ENCODE measurements at regions not wholly inside any gene's neighbourhood (a gene's known extent, or its start where the extent isn't known, plus 50 kb on each side); places are given as distances from the start of the nearest gene placed in this dataset.

DNA sequence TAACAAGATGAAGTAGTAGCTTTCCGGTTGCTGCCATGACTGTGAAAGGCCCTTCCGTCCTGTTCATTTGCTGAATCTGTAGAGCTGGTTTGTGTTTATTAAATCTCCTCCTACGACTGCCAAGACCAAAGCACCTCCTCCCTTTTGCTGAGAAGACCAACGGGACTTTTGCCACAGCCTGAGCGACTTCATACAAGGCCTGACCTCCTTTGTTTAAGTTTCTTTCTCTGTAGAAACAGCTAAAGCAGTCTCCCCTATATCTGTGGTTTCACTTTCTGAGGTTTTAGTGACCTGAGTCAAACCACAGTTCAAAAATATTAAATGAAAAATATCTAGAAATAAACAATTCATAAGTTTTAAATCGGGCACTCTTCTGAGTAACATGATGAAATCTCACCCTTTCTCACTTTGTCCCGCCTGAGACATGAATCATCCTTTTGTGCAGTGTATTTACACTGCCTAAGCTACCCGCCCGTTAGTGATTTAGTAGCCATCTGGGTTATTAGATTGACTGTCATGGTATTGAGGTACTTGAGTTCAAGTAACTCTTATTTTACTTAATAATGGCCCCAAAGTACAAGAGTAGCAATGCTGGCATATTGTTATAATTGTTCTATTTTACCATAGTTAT, 119.1 kb upstream of the LRRC4C start:
- H3K4me3 ChIP-seq (replicated peaks; ENCODE audit: insufficient read depth, low read length): no peak overlapping the region
- no peaks in the 10 kb centered on the region for H3K27me3 ChIP-seq (ENCODE audit: insufficient read depth, poor library complexity, severe bottlenecking)
- no peak overlapping the region for H3K27ac ChIP-seq (replicated peaks)
- DNase-seq (ENCODE audit: low read depth in 1 of 2, low spot score in 1 of 2): no peak
- TF ChIP-seq, protein P1, sequence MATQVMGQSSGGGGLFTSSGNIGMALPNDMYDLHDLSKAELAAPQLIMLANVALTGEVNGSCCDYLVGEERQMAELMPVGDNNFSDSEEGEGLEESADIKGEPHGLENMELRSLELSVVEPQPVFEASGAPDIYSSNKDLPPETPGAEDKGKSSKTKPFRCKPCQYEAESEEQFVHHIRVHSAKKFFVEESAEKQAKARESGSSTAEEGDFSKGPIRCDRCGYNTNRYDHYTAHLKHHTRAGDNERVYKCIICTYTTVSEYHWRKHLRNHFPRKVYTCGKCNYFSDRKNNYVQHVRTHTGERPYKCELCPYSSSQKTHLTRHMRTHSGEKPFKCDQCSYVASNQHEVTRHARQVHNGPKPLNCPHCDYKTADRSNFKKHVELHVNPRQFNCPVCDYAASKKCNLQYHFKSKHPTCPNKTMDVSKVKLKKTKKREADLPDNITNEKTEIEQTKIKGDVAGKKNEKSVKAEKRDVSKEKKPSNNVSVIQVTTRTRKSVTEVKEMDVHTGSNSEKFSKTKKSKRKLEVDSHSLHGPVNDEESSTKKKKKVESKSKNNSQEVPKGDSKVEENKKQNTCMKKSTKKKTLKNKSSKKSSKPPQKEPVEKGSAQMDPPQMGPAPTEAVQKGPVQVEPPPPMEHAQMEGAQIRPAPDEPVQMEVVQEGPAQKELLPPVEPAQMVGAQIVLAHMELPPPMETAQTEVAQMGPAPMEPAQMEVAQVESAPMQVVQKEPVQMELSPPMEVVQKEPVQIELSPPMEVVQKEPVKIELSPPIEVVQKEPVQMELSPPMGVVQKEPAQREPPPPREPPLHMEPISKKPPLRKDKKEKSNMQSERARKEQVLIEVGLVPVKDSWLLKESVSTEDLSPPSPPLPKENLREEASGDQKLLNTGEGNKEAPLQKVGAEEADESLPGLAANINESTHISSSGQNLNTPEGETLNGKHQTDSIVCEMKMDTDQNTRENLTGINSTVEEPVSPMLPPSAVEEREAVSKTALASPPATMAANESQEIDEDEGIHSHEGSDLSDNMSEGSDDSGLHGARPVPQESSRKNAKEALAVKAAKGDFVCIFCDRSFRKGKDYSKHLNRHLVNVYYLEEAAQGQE (IDR thresholded peaks at IDR 0.05; ENCODE audit: insufficient replicate concordance, low read depth): no peak
- TF ChIP-seq, protein P2, sequence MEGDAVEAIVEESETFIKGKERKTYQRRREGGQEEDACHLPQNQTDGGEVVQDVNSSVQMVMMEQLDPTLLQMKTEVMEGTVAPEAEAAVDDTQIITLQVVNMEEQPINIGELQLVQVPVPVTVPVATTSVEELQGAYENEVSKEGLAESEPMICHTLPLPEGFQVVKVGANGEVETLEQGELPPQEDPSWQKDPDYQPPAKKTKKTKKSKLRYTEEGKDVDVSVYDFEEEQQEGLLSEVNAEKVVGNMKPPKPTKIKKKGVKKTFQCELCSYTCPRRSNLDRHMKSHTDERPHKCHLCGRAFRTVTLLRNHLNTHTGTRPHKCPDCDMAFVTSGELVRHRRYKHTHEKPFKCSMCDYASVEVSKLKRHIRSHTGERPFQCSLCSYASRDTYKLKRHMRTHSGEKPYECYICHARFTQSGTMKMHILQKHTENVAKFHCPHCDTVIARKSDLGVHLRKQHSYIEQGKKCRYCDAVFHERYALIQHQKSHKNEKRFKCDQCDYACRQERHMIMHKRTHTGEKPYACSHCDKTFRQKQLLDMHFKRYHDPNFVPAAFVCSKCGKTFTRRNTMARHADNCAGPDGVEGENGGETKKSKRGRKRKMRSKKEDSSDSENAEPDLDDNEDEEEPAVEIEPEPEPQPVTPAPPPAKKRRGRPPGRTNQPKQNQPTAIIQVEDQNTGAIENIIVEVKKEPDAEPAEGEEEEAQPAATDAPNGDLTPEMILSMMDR (IDR thresholded peaks at IDR 0.05; ENCODE audit: insufficient read depth, low read length): no peak
- TF ChIP-seq GABPA (IDR thresholded peaks at IDR 0.05; ENCODE audit: low read depth): no peak
- TF ChIP-seq SPI1 (IDR thresholded peaks at IDR 0.05; ENCODE audit: borderline replicate concordance, low read depth): no peak
- no peak for TF ChIP-seq POLR2AphosphoS5 (IDR thresholded peaks at IDR 0.05; ENCODE audit: low read depth)

DNA sequence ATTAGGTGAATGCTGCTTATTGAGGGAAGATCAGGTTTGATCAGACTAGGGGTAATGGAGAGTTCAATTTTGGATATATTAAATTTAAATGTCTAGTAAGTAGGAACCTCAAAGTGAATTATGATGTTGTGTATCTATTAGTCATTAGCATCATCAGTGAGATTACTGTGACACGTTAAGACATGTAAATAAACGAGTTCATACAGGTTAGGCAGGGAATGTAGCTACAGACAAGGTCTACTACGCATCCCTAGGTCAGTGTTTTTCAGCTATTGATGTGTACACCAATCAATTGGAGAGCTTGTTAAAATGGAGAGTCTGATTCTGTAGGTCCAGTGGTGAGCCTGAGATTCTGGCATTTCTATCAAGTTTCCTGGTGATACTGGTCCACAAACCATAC, 120.1 kb upstream of the LRRC4C start:
- Histone ChIP-seq H3K27ac (replicated peaks) (no peak overlapping the region), H3K27me3 (ENCODE audit: insufficient read depth, poor library complexity, severe bottlenecking) (no peaks in the 10 kb centered on the region), H3K4me3 (replicated peaks; ENCODE audit: insufficient read depth, low read length) (no peak overlapping the region)
- no peak for DNase-seq (ENCODE audit: low read depth in 1 of 2, low spot score in 1 of 2)
- TF ChIP-seq, protein P2 (IDR thresholded peaks at IDR 0.05; ENCODE audit: insufficient read depth, low read length): no peak
- no peak for TF ChIP-seq POLR2AphosphoS5 (IDR thresholded peaks at IDR 0.05; ENCODE audit: low read depth)
- TF ChIP-seq, protein P1 (IDR thresholded peaks at IDR 0.05; ENCODE audit: insufficient replicate concordance, low read depth): no peak
- no peak for TF ChIP-seq SPI1 (IDR thresholded peaks at IDR 0.05; ENCODE audit: borderline replicate concordance, low read depth)
- no peak for TF ChIP-seq GABPA (IDR thresholded peaks at IDR 0.05; ENCODE audit: low read depth)

DNA sequence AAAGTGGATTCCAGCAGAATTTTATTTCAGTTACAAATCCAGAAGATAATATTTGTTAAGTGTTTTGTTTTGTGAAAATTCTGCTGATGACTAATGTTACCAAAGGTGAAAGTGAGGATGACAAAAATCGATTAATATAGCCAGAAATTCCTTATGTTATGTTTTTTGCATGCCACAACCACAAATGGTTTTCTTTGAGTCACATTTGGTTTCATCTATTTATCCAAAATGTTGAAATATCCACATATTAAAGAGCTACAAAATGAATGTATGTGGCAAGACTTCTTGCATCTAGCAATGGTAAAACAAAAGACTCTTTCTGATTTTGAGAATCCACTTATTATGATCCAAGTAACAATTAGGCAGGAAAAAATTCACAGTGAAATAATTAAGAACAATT, 150.1 kb upstream of the LRRC4C start:
- TF ChIP-seq SPI1 (IDR thresholded peaks at IDR 0.05; ENCODE audit: borderline replicate concordance, low read depth): no peak
- TF ChIP-seq, protein P1 (IDR thresholded peaks at IDR 0.05; ENCODE audit: insufficient replicate concordance, low read depth): no peak
- no peak for TF ChIP-seq POLR2AphosphoS5 (IDR thresholded peaks at IDR 0.05; ENCODE audit: low read depth)
- TF ChIP-seq GABPA (IDR thresholded peaks at IDR 0.05; ENCODE audit: low read depth): no peak
- TF ChIP-seq, protein P2 (IDR thresholded peaks at IDR 0.05; ENCODE audit: insufficient read depth, low read length): no peak
- Histone ChIP-seq H3K27ac (replicated peaks) (no peak overlapping the region), H3K4me3 (replicated peaks; ENCODE audit: insufficient read depth, low read length) (no peak overlapping the region), H3K27me3 (ENCODE audit: insufficient read depth, poor library complexity, severe bottlenecking) (no peaks in the 10 kb centered on the region)
- no peak for DNase-seq (ENCODE audit: low read depth in 1 of 2, low spot score in 1 of 2)
